ENCODE measurements at regions not wholly inside any gene's neighbourhood (a gene's known extent, or its start where the extent isn't known, plus 50 kb on each side); places are given as distances from the start of the nearest gene placed in this dataset.
A peak's percentile ranks its signal among the peaks of the same experiment; 100 is the strongest.
"Not testable (repeated sequence)": the region's sequence is repeated elsewhere in the genome, so short reads cannot be mapped to it uniquely, and the experiment has no call there.

DNA sequence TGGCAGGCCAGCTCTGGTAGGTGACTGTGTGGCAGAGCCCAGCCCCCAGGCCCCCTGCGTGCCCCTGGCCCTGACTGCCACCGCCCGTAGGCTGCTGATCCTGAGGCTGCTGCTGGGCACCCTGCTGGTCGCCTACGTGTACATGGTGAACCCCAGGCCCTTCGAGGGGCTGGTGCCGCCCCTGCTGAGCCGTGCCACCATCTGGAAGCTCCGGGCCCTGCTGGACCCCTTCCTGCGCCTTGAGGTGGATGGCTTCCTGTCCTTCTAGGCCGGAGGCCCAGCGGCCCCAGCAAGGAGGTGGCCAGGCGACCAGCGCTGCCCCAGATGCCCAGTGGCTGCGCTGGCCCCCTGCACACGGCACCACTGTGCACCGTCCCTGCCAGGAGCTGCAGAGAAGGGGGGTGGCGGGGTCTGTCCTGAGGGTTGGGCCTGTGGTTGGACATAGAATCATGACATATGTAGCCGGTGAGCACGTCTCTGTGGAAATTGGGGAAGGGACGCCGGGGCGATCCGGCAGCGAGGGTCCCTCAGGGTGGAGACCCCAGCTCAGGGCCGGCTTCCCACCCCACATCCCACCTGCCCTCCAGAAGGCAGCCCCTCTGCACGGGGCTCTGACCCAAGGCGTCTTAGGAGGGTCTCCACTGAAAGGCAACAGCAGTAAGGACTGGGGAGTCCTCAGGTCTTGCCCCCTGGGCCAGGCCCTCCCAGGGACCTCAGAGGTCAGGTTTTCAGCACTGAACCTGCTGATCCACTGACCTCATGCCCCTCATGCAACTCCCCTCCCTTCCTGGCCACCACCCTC lies 185.4 kb downstream of the IGLL1 start:
- DNase-seq, result no peak

DNA sequence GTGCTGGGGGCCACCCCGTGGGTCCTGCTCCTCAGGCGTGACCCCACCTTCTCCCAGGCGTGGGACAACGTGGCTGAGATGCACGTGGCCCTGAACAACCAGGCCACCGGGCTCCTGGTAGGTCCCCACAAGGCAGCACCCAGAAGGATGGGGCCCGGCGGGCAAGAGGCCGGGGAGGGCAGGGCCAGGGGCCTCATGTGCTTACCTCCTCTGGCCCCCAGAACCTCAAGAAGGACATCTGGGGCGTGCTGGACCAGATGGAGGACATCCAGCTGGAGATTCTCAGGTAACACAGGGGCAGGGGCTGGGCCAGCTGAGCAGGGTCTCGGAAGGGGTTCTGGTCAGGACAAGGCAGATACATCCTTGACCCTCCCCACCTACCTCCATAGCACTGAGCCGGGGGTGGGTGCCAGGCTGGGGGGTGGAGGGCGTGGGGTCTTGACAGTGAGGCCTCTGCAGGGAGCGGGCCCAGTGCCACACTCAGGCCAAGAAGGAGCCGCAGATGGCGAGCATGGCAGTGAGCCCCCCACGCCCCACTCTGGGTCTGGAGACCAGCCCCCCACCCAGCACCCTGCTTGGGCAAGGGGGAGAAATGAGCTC lies 186.3 kb downstream of the IGLL1 start:
- no peak for DNase-seq

DNA sequence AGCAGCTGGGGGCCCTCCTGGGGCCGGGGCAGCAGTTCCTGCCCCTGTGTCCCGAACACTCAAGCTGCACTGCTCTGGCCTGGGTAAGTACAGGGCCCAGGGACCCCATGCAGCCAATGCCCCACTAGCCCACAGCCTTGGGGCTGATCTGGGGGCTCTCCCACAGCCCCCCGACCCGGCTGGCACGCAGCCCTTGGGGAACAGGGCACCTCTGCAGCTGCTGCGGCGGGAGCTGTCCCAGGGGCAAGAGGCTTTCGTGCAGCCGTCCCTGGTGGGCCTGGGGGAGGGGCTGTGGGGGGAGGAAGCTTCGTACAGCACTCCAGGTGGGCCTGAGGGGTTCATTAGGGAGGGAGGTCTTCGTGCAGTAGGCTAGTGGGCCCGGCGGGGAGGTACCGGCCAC lies 186.9 kb downstream of the IGLL1 start:
- DNase-seq, result not testable (repeated sequence)

DNA sequence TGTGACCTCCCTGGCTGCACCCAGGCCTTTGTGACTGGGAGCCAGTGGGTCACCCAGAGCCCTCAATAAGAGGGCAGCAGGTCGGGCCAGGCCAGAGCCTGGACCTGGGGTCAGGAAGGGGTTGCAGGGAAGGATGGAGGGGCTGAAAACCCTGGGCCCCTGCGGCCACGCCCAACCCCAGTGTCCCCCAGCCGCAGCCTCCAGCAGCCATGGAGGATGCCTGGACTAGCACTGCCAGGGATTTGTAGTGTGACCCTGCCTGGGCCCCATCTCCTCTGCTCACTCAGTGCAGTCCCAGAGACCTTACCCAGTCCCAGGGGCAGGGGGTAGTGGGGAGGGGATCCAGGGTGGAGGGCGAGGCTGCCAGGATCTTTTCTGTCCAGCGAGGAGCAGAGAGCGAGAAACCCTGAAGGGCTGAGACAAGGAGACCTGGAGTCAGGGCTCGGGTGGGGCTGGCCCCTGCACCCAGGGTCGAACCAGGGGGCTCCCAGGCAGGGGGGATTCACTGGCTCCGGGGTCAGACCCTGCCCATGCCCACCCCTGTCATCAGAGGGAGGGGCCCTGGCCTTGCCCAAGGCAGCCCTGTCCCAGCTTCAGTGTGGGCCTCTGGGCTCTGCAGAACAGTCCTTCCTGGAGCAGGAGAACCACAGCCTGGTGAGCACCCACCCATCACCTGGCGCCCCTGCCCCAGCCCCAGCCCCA lies 187.5 kb downstream of the IGLL1 start:
- no peak for DNase-seq

DNA sequence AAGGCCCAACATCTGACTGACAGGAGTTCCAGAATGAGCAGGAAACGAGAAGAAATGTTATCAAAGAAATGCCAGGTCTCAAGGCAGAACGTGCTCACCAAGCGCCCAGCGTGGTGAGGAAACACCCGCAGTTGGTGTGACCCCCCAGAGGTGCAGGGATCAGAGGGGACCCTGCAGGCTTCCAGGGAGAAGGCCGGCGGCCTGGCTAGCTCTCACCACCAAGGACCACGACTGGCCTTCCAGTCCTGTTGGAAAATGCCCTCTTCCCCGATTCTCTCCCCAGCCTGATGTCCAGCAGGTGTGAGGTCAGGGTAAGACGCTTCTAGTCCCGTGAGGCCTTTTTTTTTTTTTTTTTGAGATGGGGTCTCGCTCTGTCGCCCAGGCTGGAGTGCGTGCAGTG lies 189.1 kb downstream of the IGLL1 start:
- DNase-seq, result no peak

DNA sequence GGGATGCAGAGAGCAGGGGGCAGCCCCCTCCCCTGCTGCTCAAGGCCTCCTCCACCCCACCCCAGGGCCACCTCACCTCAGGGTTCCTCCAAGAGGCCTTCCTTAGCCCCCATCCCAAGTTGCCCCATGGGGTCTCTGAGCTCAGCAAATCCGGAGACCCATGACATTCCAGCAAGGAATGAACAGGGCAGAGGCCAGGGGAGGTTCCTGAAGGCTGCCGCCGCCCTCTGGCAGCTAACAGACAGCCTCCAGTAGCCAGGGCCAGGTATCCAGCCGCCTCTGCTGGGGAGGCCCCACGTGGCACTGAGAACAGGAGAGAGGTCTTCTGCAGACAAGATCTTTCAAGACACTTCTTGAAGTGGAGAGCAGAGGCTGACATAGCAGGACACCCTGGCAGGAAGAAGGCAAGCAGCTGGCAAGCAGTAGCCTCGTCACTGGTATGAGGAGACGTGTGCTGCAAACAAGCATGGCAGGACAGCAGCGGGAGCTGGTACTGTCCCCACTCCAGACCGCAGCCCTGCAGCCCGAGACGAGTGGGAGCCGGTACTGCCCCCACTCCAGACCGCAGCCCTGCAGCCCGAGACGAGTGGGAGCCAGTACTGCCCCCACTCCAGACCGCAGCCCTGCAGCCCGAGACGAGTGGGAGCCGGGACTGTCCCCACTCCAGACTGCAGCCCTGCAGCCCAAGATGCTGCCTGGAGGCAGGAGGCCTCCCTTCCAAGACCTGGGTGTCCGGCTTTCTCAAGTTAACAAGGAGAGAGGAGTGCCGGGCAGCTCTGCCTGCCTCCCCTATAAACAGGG lies 190.6 kb downstream of the IGLL1 start:
- no peak for DNase-seq

DNA sequence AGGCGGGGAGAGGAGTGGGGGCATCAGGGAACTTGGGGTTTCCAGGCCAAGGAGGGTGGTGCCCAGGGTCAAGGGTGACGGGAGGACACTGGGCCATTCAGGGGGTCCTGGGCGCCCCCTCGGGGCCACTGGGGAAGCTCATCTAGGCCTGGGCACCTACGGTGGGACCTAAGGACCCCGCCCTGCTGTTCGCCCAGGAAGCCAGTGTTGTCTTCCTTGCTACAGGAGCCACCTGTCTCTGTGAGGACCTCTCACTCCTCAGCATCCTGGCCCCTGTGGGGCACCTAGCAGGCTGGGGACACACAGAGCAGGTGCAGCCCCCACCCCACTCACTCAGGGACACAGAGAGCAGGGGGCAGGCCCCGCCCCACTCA lies 191.6 kb downstream of the IGLL1 start:
- no peak for DNase-seq

DNA sequence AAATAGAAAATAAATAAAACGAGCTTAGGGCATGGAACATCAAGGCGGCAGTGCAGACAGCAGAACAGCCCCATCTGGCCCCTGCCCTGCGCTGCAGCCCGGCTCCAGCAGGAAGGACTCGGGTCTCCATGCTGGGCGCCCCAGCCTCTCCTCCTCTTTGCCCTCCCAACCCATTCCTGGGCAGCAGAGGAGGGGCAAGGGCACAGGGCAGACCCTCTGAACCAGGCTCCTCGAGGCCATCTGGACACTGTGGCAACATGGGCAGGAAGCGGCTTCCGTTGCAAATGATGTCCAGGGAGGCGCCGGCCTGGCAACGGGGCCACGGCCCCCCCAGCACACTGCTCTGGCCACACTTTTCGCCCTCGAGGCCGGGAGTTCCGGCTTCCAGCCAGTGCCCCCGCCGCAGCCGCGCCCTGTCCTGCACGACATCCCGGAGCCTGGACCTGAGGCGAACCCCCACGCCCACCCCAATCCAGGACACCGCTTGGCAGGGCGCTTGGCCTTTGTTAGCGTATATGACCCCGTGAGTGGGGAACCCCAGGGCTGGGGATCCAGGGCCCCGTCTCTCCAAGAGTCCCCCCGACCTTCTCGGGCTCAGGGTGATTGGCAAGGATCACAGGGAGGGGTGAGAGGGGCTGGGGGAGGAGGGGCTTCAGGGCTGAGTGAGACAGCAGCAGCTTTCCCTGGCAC lies 192.1 kb downstream of the IGLL1 start:
- DNase-seq, result no peak

DNA sequence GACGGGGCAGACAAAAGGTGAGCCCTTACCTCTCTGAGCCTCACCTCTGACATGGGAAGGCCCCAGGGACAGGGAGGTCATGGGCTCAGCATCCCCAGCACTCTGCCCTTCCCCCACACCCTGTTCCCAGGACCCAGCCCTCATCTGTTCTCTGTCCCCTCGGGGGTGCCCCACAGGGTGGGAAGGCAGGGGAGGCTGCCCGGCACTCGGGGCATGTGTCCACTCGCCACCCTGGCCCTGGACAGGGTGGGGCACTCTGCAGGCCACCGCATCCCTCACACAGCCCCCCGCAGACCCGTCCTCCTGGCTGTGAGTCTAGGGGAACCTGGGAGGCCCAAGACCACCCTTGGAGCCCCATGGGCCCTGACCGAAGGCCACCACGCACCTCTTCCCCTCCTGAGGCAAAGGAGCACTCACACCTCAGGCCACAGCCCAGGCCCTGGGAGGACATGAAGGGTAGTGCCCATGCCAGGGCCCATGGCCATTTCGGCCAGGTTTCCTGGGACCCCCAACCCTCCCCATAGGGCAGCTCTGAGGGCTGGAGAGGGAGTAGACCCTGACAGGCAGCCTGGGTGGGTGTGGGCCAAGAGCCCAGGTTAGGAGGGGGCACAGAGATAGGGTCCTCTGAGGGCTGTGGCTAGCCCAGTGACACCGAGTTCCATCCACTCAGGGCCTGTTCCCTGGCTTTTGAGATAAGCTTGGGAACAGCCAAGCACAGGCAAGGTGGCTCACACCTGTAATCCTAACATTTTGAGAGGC lies 193.1 kb downstream of the IGLL1 start:
- DNase-seq, result no peak

DNA sequence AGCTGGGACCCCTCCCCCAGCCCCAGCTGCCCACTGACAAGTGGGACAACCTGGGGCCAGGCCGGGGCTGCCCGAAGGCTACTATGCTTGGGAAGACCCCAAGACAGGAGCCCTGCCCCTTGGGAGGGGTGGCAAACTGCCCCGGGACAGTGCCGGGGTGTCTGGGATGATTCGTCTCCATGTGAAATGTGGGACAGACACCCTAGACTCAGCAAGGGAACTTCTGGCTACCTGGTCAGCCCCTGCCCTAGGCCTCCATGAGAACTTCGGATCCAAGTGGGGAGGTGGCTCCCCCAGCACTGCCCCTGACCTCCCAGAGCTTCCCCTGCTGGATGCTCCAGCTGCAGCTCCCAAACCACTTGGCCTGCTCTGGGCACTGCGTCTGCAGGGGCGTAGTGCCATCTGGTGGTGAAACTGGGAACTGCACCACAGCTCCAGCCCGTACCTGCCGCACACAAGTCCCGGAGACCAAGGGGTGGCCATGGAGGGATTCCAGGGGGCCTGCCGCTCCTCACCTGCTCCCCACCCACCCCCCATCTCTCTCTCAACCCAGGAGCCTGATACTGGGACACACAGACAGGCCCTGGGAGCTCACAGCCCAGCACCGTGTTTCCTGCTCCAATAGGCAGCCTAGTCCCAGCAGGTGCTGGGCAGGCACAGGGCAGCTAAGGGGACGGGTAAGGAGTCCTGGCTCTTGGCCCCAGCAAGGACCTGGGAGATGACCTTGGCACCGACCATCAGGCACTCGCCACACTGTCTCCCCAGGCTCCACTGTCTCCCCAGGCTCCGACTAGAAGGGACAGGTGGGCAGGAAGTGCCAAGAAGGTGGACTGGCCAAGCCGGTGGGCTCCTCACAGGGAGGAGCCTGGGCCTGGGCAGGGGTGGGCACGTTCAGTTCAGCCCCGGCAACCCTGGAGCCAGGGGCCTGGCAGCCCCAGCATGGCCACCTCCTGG lies 194.1 kb downstream of the IGLL1 start:
- peak; percentile 23 for DNase-seq

DNA sequence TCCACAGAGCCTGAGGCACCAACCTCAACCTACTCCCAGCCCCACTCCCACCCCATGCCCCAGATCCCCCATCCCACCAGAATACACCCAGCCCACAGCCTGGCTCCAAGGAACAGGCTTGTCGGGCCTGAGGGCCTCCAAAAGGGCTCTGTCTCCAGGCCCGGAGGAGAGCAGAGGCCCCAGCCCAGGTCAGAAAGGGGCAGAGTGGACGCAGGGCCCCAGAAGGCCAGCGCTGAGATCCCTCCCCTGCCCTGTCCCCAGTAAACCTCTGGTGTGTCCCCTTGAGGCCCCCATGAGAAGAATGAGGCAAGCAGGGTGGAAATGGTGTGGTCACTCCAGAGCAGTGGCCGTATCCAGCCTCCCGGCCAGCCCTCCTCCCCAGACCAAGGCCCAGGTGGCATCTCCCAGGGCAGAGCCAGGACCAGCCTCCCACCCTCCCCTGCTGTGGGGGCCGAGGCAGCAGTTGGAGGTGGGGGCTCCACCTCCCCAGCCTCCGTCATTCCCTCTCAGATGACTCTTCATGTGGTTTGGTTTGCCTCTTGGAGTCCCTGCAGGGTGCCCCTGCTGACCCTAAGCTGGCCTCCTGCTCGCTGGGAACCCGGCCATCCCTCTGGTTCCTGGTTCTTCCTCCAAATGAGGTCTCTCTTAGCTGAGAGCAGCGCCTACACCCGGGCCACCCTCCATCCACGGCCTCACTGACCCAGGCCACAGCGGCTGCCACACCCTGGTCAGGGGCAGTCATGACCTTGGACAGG lies 195.0 kb downstream of the IGLL1 start:
- no peak for DNase-seq

DNA sequence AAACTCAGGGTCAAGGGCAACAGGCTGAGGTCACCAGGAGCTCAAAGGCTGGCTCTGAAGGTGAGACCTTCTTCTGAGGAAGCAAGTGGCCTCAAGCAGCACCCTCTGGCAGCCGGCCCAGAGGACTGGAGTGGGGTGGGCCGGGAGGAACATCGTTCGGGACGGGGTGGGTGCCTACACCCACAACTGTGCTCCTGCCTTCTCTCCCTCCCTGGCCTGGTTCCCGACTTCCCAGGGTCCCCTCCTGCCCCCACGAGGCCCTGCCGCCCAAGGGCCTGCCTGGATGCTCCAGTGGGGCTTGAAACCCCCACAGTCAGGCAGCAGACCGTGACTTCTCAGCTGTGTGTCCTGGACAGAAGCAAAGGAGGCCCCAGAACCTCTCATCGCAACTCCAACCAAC lies 195.7 kb downstream of the IGLL1 start:
- DNase-seq, result no peak

DNA sequence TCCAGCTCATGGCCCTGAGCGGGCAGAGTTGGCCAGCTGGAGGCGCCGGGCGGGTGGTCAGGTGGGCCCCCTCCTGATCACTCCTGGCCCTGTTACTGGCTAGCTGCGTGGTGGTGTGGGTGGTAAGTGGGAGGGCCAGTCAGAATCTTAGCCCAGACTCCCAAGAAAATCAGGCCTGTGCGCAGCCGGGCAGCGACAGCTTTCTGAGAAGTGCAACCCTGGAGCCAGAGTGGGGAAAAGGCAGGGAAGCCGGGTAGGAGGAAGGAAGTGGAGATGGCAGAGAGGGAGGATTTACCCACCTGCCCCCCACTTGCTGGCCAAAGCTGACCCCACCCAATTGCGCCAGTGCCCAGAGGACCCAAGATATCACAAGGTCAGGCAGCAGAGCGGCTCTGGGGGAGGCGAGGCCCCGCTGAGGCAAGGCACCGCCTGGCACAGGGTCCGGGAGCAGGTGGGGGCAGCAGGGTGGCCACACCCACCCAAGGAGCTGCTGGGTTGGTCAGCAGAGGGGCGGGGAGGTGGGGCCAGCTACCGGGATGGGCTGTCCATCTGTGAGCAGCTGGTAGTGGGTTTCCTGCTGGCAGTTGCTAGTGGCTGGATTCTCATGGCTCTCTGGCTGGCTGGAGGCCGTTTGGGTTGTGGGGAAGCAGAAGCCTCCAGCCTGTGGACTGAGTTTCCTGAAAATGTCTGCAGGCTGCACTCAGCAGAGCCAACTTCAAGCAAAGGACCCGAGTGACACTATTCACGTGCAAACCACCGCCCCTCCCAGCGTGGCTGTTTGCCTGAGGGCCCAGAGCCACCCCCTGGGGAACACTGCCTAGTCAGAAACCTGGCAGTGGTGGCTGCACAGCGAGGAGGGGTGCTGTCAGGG lies 196.4 kb downstream of the IGLL1 start:
- no peak for DNase-seq

DNA sequence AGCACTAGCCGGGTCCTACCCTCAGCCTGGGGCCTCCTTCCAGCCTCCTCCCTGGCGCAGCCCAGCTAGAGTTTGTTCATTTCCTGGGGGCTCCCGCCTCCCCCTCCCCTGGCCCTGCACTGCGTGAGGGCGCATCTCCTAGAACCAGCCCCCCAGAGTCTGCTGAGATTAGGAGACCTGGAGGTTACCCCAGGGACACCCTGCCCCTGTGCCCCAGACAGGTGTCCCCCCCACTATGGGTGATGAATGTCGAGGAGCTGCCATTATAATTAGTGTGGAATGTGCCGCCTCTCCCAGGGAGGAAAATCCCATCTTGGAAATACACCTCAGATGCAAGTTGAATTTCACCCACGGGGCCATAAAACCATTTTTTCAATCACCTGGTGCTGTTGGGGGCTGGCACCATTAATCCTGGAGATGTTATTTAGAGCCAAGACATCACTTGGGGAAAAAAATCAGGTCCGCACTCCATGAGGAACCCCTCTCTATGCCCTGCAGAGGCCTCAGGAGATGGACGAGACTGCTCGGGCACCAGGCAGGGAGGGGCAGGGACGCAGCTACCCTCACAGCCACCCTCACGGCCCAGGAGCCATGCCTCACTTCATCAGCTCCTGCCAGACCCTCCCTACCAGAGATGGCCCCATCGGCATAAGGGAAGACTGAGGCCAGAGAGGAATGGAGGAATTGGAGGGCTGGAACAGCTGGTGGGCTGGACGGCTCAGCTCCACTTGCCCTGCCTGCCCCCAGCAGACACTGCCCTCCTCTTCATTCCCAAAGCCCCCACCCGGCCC lies 197.5 kb downstream of the IGLL1 start:
- no peak for DNase-seq

DNA sequence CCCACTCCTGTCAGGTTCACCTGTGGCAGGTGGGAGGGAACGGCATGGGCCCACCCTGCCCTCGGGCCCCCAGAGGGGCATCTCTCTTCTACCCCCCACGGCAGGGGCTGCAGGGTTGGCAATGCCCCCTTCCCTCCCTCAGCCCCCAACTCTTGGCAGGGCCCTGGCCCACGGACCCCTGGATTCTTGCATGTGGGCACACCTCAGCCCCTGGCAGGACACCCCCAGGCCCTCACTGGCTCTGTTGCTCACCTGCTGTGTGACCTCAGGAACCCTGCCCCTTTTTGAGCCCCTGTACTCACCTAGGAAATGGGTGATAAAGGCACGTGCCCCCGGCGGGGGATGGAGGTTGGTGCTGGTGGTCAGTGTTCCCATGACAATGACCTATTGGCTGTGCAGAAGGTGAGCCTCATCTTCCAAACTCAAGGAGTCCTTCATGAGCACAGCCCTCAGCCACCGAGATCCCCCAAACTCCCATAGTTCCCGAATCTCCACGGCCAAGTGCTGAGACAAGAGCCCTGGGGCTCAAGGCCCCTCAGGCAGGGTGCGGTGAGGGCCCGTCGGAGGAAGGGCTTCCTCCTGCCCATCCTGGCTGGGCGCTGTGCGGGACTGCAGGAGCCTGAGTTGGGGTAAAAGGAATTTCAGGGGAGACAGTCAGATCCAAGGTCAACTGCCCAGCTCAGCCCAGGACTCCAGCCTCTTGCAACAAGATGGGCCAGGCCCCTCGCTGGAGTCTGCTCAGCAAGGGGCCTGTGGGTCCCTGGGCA lies 198.2 kb downstream of the IGLL1 start:
- DNase-seq, result no peak

DNA sequence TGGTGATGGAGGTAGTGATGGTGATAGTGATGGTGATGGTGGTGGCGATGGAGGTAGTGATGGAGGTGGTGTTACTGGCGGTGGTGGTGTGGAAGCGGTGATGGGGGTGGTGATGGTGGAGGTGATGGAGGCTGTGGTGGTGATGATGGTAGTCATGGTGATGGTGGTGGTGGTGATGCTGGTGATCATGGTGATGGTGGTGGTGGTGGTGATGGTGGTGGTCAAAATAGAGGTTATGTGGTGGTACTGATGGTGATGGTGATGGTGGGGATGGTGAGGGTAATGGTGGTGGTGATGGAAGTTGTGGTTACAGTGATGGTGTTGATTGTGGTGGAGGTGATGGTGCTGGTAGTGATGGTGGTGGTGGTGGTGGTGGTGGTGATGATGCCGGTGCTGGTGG lies 199.2 kb downstream of the IGLL1 start:
- no peak for DNase-seq

DNA sequence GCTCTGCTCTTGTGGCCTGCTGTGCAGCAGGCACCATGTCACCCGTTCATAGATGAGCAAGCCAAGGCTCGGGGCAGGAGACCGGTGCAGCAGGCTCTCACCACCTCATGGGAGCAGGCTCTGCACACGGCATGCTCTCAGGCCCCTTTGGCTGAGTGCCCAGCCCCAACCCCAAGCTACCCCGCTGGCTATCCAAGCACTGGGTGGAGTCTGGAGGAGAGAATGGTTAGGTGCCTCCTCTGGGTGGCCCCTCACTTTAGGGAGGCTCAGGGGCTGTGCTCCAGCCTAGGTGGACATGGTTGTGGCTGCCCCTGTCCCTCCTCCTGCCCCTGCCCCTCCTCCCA lies 199.9 kb downstream of the IGLL1 start:
- no peak for DNase-seq
